GDM1 (cell line): ENCODE measurements at regions not wholly inside any gene's neighbourhood (a gene's known extent, or its start where the extent isn't known, plus 50 kb on each side); places are given as distances from the start of the nearest gene placed in this dataset.
"Not testable (repeated sequence)": the region's sequence is repeated elsewhere in the genome, so short reads cannot be mapped to it uniquely, and the experiment has no call there.

Experiments
- DNase-seq: peaks from one replicate; lab custom pipeline; 2025; lab: John Stamatoyannopoulos, UW

DNA sequence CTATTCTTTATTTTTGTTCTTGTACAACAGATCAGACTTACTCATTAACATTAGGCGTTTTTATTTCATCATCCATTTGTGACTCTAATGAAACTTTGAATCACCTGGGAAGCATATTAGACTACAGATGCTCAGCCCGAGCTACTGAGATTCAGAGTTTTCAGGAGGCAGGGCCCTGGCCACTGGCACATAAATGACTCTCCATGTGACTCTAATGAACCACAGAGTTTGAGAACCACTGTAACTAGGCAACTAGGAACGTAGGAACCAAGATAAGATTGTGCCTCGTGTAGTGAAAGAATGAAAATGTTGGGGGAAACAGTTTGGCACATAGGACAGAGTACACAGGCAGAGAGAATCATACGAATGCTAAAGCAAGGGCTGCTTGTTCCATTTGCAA, 405.9 kb upstream of the BTBD3 start:
- DNase-seq = no peak

DNA sequence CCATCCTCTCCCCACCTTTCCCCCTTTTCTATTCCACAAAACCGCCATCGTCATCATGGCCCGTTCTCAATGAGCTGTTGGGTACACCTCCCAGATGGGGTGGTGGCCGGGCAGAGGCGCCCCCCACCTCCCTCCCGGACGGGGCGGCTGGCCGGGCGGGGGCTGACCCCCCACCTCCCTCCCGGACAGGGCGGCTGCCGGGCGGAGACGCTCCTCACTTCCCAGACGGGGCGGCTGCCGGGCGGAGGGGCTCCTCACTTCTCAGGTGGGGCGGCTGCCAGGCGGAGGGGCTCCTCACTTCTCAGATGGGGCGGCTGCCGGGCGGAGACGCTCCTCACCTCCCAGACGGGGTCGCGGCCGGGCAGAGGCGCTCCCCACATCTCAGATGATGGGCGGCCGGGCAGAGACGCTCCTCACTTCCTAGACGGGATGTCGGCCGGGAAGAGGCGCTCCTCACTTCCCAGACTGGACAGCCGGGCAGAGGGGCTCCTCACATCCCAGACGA, 404.4 kb upstream of the BTBD3 start:
- not testable (repeated sequence) for DNase-seq

DNA sequence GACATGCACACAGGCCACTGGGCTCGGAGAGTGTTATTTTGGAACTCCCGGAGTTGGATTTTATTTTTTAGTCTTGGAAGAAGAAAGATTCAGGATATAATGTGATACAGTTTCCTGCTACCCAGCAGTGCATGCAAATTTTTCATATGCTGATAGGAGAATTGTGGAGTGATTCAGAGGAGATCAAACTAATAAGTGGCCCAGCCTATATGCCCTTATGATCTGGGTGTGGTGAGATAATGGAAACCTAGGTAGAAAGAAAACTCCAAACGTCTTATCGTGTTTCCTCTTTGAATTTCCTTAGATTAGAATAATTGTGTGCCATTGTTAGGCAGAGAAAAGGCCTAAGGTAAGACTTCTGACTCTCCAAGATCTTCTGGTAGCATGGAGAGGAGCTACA, 401.2 kb upstream of the BTBD3 start:
- no peak for DNase-seq

DNA sequence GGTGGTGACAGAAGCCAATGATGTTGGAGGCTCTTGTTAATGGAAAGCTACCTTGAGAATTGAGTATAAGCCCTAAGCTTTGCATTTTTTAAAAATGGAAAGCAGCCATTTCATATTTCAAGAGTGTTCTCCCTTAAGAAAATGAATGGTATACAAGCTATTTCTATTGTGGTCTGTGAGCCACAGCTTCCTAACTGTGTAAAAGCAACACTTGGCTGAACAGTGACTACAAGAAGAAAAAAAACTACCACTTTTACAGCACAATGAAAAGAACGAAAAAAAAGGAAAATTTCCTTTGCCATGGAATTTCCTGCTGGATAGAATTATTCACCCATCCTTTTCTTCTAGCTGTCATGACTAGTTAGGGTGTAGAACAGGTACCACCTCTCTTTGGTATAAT, 397.1 kb upstream of the BTBD3 start:
- no peak for DNase-seq

DNA sequence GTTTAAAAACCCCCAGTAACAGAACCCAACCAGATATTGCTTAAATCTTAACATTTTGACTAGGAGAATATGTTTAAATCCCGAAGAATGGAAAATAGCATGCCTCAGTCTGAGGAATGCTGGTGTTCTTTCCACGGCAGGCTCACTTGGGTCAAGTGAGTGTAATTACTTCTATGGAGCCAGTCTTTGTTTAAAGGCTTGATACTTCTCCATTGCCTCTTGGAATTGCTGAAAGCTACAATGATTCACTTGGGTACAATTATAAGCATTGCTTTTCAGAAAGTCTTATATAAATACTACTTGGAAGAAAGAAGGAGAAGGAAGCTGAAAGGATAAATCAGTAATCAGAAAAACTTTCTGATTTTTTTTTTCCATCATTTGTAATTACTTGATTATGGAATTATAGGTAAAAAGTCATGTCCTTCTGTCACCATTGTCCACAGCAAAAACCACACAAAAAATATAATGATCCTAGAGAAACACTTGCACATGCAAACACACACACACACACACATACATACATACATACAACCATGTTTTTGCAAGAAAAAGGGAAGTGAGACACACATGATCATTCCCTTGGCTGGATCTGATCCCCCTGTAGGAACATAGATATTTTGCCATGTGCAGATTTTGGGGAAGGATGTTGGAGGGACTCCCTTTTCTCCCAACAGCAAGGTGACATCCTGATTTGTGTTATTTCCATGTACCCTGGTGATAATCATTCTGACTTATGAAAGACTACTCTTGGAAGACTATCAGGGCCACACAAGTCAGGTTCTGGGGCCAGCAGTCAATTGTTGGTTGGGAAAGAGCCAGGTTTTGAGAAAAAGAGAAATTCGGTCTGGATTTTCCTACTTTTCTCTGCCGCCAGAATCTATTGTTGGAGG, 396.0 kb upstream of the BTBD3 start:
- no peak for DNase-seq

DNA sequence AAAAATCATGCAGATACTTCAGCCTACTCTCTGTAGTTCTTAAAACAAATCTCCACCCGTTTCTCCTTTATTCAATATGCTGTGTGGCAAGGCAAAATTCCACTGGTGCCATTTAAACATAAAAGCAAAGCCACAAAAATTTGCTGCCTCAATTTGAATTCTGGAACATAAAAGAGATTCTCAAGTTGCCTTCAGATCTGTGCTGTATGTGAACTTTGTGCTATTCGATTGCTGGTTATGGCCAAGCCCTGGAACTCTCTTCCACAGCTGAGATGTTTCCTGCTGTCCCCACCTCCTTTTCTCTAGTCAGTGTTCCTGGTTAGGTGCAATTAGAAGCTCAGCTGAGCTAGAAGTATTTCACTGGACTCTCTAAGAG, 395.3 kb upstream of the BTBD3 start:
- DNase-seq = no peak

DNA sequence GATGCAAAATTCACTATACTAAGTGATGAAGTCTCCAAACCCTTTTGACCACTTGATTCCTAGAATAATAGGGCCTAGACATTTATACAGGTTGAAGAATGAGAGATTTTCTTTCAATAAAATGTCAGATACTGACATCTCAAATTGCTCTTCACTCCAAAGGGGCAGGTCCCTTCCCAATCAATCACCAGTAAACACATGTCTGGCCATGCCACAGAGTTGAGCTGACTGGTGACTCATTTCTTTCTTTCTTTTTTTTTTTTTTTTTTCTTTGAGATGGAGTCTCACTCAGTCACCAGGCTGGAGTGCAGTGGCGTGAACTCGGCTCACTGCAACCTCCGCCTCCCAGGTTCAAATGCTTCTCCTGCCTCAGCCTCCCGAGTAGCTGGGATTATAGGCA, 388.6 kb upstream of the BTBD3 start:
- DNase-seq = no peak

DNA sequence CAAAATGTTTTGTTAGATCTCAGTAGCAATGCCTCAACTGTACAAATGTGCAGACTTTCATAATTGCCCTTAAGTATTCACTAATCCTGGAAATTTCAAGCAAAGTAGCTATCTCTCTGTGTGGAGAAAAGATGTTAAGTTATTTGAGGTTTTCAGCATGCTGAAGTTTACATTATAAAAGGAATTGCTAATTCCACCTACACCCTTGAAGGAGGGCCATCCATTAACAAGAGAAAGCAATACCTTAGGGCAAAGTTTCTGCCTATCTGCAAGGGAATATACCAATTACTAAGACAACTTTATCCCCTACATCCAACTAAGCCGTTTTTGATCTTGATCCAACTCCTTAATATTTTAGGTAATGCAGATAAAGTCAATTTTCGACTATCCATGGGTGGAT, 380.7 kb upstream of the BTBD3 start:
- no peak for DNase-seq

DNA sequence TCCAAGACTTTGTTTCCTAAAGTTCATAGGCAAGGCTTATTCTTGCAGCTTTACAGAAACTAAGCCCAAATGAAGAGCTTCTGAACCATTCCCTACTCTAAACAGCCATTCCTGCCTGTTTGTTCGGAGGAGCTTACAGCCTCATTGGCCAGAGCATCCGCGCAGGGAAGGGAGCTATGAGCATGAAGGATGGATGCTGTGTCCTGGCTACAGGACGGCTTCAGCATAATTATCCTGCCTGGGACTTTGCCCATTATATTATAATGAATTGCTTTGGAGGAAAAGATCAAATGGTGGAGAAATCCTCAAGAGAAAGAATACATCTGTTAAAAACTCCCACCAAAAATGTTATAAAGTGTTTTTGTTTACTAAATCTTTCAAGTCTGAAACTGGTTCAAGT, 378.2 kb upstream of the BTBD3 start:
- no peak for DNase-seq

DNA sequence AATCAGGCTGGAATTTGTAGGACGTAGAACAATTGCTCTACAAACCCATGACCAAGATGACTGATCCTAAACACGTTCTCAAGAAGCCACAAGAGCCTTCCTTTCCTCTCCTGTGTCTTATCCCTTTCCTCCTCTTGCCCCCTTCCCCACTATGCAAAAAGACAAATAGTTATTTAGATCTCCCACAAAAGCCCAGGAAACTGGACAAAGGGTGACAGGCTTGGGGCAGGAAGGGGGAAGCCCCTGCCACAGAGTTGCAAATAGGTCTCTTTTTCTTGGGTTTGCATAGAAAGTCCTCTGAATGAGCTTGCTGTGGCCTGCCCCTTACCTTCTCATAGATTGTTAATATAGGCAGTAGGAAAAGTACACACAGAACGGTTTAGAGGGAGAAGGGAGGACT, 377.1 kb upstream of the BTBD3 start:
- no peak for DNase-seq

DNA sequence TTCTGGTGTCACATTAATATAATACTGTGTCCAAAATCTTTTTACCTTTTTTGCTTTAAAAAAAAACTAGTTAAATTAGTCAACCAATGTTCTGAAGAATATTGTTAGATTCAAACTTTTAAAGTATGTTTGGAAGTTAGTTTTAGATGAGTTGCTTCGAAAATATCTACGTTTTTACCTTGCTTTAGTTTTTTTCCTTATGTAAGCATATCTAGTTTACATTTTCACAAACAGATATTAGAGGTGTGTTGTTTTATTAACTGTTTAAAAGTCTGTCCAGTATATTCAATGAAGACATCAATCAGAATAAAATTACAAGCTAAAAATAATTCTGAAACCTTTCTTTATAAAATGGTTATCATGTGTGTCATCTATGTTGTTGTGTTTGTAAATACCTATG, 375.0 kb upstream of the BTBD3 start:
- DNase-seq = no peak

DNA sequence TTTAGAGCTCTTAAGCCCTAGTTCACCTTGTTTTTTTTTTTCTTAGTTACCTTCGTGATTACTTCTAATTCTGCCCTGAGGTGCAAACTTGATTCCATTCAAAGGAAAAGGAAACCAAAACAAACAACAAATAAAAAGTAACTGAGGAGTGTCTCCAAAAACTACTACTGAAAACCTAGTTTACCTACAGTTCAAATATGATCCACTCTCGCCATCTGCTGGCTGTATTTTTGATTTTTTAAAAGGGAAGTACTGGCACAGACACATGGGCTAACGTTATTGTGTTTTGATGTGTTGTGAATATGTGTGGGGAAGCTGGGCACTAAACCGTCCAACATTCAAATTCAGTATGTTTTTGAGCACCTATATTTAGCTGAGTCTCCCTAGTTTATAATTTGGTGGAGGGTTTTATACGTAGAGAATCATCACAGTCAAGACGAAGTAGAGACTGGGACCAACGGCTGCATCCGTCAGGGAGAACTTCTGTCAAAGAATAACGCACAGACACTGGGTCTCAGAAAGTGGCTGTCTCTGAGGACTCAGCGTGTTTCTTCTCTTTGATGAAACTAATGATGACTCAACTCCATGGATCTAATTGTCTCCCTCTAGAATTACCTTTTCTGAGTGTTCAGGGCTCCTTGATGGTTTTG, 373.5 kb upstream of the BTBD3 start:
- DNase-seq = peak; percentile 28

DNA sequence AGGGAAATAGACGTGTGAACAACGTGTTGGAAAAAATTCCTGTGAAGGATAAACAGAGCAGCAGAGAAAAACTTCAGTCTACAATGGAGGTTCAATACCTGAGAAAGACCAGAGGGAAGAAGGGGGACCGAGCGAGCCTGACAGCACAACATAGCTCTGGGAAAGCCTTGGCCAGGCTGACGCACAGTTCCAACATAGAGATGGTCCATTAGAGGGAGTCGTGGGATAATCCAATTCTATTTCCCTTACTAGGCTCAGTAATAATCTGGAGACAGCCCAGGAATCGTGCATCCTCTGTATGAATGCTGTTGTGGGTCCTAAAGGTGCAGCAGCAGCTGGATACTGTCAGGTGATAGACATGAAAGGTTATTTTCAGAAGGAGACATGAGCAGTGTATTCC, 370.8 kb upstream of the BTBD3 start:
- no peak for DNase-seq

DNA sequence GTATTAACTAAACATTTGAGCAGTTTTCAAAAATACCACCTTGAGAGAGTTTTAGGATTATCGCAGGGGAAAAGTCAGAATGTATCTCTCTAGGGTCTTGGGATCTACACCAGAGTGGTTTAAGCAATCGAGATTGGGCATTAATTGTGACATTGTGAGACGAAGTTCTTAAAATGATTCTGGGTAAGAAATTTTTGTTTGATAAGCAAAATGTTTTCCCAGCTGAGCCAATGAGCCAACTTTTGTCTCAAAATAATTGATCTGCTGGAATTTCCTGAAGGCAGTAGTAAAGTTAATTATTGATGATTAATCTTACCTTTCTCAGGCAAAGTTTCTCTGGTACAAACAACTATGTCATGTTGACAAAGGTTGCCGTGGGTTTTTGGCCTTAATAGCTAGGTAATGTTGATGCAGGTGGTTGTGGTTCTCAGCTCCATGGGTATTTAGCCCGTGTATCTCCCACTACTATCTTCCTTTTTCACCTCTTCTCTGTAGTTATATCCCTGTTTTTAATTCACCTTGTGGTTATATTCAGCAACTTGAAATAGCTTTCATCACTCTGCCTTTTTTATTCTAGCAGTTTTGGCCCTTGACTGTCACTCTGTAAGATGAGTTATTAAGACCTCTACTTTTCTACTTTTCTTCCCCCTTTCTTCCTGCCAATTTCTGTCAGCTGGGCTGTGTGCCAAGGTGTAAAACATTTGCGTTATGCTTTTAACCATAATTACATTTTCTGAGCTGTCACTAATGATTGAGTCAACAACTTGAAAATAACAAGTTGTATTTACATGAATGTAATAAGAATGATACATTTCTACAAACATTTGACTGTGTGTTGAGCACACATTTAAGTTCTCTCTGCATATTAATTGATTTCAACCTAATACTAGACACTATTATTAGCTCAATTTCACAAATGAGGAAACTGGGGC, 368.3 kb upstream of the BTBD3 start:
- no peak for DNase-seq

DNA sequence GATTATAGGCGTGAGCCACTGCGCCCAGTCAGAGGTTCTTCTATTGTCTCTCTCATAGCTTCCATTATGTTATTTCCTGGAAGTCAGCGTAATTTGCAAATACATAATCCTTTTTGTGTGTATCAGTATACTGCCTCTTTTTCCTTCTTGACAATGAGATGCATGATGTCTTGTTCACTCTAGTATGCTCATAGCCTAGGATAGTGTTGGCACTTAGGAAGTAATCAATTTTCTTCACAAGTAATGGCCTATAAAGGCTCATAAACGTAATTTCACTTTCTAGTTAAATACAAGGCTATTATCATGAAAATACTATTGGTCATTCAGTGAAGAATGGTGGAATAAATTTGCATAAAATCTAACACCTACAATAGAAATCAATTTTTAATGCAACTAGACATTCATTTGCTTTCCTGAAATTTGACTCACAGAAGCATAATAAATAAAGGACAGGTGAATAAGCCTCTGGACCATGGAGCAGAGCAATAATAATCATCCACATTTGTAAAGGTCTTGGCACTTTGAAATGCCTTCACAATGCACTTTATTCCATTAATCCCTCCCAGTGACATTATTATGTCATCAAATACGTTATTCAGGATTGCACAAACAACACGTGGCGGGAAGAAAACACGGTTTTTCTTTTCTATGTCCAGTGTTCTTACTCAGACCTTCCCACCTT, 366.9 kb upstream of the BTBD3 start:
- DNase-seq = no peak

DNA sequence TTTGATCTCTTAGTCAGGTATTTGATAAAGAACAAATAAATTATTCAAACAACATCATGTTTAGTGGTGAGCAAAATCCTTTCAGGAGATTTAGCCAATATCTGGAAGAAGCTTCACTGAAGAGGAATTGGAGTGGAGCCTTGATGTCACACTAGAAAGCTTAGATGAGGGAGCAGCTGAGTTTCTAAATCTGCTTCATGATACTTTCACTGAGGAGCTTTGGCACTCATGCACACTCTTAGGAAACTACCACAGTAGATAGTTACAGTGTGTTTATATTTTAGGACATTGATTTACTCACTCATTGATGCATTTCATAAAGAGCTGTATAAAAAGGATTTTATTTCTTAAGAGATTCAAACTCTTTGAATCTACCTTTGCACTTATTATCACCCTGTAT, 366.2 kb upstream of the BTBD3 start:
- no peak for DNase-seq

DNA sequence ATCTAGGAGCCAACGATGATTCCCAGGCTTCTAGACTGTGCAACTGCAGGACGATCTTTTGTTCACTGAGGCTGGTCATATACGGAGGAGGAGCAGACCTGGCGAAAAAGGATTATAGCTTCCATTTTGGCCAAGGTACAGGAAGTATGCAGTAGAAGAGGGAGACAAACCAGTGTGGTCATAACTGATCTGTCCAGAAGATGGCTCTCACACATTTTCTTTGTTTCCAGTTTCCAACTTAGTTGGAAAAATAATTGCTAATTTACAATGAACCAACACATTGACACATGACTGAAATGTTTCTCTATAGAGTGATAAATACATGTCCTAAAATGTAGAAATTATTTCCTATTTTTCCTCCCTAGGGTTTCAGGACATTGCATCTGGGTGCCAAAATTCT, 364.1 kb upstream of the BTBD3 start:
- DNase-seq = no peak

DNA sequence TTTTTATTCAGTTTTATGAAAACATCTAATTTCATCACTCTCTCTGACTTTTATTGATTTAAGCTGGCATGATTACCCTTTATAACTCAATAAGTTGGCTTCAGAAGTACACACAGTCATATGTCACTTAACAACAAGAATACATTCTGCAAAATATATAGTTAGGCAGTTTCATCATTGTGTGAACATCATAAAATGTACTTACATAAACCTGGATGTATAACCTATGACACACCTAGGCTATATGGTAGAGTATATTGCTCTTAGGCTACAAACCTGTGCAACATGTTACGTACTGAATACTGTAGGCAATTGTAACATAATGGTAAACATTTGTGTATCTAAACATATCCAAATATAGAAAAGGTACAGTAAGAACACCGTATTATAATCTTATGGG, 362.2 kb upstream of the BTBD3 start:
- no peak for DNase-seq

DNA sequence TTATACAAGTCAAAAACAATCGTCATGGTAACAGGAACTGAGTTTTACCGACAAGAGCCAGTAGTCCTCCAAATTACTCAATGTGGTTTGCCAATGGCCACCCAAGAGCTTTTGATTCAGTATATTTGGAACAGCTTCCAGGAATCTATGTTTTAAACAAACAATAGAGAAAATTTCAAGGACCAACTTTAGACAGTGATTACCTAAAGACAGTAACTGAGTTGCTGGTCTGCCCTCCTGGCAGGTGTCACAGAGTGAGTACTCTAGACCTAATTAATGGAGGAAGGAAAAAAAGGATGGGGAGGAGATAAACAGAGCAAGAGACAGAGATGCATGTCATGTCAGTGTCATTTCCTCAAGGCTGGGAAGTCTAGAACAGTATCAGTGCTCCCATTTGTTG, 361.3 kb upstream of the BTBD3 start:
- no peak for DNase-seq

DNA sequence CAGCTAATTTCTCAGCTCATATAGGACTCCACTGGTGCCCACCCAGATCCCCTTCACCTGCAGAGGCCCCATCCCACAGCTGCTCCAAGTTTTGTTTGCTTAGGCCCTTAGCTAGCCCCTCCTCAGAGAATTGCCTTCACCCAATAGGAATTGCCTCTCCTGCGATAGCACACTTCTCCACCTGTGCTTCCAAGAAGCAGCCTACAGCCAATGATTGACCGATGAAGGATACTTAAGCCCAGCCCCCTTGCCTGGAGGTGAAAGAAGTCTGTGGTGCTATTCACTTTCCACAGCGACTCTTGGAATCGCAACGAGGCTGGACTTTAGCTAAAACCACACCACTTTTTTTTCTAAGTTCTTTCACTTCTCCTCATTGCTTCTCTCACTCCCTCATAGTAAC, 353.2 kb upstream of the BTBD3 start:
- DNase-seq = no peak

DNA sequence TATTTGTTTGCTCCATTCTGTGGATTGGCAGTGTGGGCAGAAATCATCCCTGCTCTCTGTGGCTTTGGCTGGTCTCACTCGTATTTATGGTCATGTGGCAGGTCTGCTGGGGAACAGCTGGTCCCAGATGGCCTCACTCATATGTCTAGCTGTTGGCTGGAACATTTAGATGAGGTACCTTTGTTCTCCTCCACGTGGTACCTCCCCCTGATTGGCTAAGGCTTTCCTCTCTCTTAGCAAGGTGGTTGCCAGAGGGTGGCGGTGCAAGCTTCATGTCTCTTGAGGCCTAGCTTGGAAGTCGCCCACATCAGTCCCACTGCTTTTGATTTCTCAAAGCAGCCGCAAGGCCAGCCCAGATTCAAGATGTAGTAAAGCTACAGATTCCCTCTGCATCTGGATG, 348.5 kb upstream of the BTBD3 start:
- no peak for DNase-seq

DNA sequence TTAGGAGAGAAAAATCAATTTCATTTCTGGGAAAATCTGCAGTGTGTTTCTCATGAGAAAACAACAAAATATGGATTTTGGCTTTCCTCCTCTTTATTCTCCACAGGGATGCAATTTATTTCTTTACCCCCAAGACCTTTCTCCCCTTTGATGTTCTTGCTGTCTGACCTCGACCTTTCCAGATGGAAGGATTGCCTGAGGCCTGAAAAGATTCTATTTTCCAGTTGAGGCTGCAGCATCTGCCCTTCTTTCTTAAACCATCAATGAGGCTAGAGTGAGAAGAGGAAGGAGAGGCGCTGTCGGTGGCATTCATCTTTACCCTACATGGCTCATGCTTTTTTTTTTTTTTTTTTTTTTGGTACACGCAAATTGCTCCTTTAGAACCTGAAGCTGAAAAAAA, 344.2 kb upstream of the BTBD3 start:
- DNase-seq = no peak
